Neural progenitor cell (in vitro differentiated cells): ENCODE measurements at regions not wholly inside any gene's neighbourhood (a gene's known extent, or its start where the extent isn't known, plus 50 kb on each side); places are given as distances from the start of the nearest gene placed in this dataset.

Source experiments
- CTCF ChIP-seq: fragments of 200-600 bp; sonication (generic); IDR thresholded peaks from 2 replicates; pipeline ENCODE4 v1.5.1; 2017; ENCODE audit warnings: antibody characterized with exemption, mild to moderate bottlenecking
- EZH2 ChIP-seq: fragments of 200-600 bp; sonication (generic); IDR thresholded peaks from 2 replicates; pipeline ENCODE4 v1.6.1; 2017; ENCODE audit warnings: antibody characterized with exemption, mild to moderate bottlenecking, moderate library complexity
- EZH2phosphoT487 ChIP-seq: fragments of 200-600 bp; sonication (generic); IDR thresholded peaks from 2 replicates; pipeline ENCODE4 v1.6.1; 2017; ENCODE audit warnings: antibody characterized with exemption

- TF ChIP-seq CTCF (no peak), EZH2 (no peak), EZH2phosphoT487 (no peak)
These were observed 91.9 kb upstream of the NEURL1B start for GRCh38 chr5:172548981-172549687.
